Heart left ventricle (tissue), 16 donors: ENCODE measurements at regions not wholly inside any gene's neighbourhood (a gene's known extent, or its start where the extent isn't known, plus 50 kb on each side); places are given as distances from the start of the nearest gene placed in this dataset.
A peak's percentile ranks its signal among the peaks of the same experiment; 100 is the strongest.

Source experiments
- ATAC-seq, 4 donors: fragments of 200-7000 bp; cut with Tn5 transposase; one replicate each; pipeline ENCODE4 v1.9.1; 2020 to 2022; ENCODE audit warnings: moderate library complexity in 4 of 4, mild to moderate bottlenecking in 3 of 4, moderate number of reproducible peaks in 1 of 4
- DNase-seq, 5 donors: peaks; one replicate each; pipeline ENCODE4 v3.0.0-alpha.2; 2020
- H3K27ac ChIP-seq, 12 donors: fragments of 200-600 bp; sonication (generic) in 4 of 12; one replicate each; pipeline versions ENCODE4 v1.5.0 to v1.8.0; 2016 to 2022; ENCODE audit warnings: mild to moderate bottlenecking in 2 of 12
- H3K27me3 ChIP-seq, 9 donors: fragments of 200-600 bp; sonication (generic) in 2 of 9; one replicate each; pipeline versions ENCODE4 v1.5.1 to v1.8.0; 2016 to 2022; ENCODE audit warnings: mild to moderate bottlenecking in 3 of 9
- H3K36me3 ChIP-seq, 9 donors: fragments of 200-600 bp; sonication (generic) in 2 of 9; one replicate each; pipeline versions ENCODE4 v1.5.0 to v1.8.0; 2018 to 2022; ENCODE audit warnings: mild to moderate bottlenecking in 2 of 9
- H3K4me1 ChIP-seq, 12 donors: fragments of 200-600 bp; sonication (generic) in 4 of 12; one replicate each; pipeline versions ENCODE4 v1.5.0 to v1.8.0; 2016 to 2022; ENCODE audit warnings: mild to moderate bottlenecking in 3 of 12
- H3K4me3 ChIP-seq, 12 donors: fragments of 200-600 bp; sonication (generic) in 4 of 12; one replicate each; pipeline versions ENCODE4 v1.5.0 to v1.8.0; 2017 to 2022; ENCODE audit warnings: mild to moderate bottlenecking in 9 of 12, moderate library complexity in 4 of 12
- H3K9me3 ChIP-seq, 12 donors: fragments of 200-600 bp; sonication (generic) in 4 of 12; one replicate each; pipeline versions ENCODE4 v1.5.0 to v1.8.0; 2016 to 2022; ENCODE audit warnings: mild to moderate bottlenecking in 1 of 12
- CTCF ChIP-seq, 12 donors: fragments of 200-600 bp; sonication (generic) in 4 of 12; IDR thresholded peaks; one replicate each; pipeline versions ENCODE4 v1.5.0 to v1.8.0; 2018 to 2022; ENCODE audit warnings: antibody characterized with exemption in 12 of 12, mild to moderate bottlenecking in 5 of 12
- POLR2A ChIP-seq, 2 donors: fragments of 450-650 bp; IDR thresholded peaks; one replicate each; pipeline ENCODE4 v1.6.1; 2017; ENCODE audit warnings: antibody characterized with exemption in 2 of 2, mild to moderate bottlenecking in 2 of 2, moderate library complexity in 2 of 2
- WGBS, 4 donors: extraction: QIAGEN DNeasy Blood & Tissue Kit in 2 of 4; methylation state at CpG; one replicate each; pipeline versions ENCODE4 v1.1.5 to v1.1.7; 2013 to 2018; 5-methylcytosine and 5-hydroxymethylcytosine counted together
- intact Hi-C, 10 donors: fragments of 100-400 bp; cut with DNase I; formaldehyde crosslinking; loops; one replicate each; pipeline versions ENCODE4 v1.11.1 to v1.14.2; 2022
- donor health status: ischemic (EF 13 %, LVEDD 7.1; RV severe dilation, severe dysfunction).
- donor health status: healthy with polysubstance abuse.
- donor health status: DM: no; HTN: yes; CAD: no.
- donor health status: DM: no; HTN: no; CAD: no.
- donor health status: ischemic (EF 25% LVEDD 6.9; RV normal size, moderate dysfunction).
- donor health status: ischemic (EF 25% LVEDD 5.7; RV mildly dilated, moderate dysfunction).
- donor health status: healthy.
- donor health status: DM: yes; HTN: yes; CAD: no.
- donor health status: ischemic (EF 35%, LVEDD 5.7; RV mildly dilated, moderate dysfunction).
- donor health status: nonischemic (EF 11% LVEDD 7.7; RV severe dilation, severe dysfunction).
- donor health status: DM: yes; HTN: yes; CAD: no.
- donor health status: PGD.
- donor health status: ischemic (EF 29% LVEDD 5.4; RV normal size, mild dysfunction).
- donor health status: nonischemic (EF 23%, LVEDD 6.1; RV moderate dilation, normal function).

- H3K4me3 ChIP-seq = no peak overlapping the region
- H3K9me3 ChIP-seq = no peaks in the 10 kb centered on the region
- TF ChIP-seq POLR2A (IDR thresholded peaks at IDR 0.05) (no peak), CTCF (IDR thresholded peaks at IDR 0.05) (peak in 6 of 12 donors; percentile 18 to 36 (median 27))
- intact Hi-C loops = loop anchor here in 3 of 10 donors (2.0 to 5.0 kb wide), 3 partner anchors 40 to 210 kb away; no protein-coding TSS in a partner anchor
- no peak for DNase-seq
- ATAC-seq = peak in 1 of 4 donors; percentile 6
- WGBS, 4 donors = 61 to 72% (median 71%) methylated on average over 16 to 17 of the region's 17 CpGs
- peaks cover 0 to 26% (median 8%) of the 10 kb centered on the region in 12 donors for H3K4me1 ChIP-seq
- peaks cover 0 to 17% (median 0%) of the 10 kb centered on the region in 9 donors for H3K27me3 ChIP-seq
- H3K36me3 ChIP-seq = no peaks in the 10 kb centered on the region
- peak overlapping the region in 9 of 12 donors; percentile 17 to 69 (median 54) for H3K27ac ChIP-seq
Observed at GRCh38 chrX:39477031-39477761, 620.6 kb downstream of the BCOR start.

GRCh38 chrX:39477762-39478120 lies 620.0 kb downstream of the BCOR start:
- intact Hi-C loops = loop anchor here in 3 of 10 donors (2.0 to 5.0 kb wide), 3 partner anchors 40 to 210 kb away; no protein-coding TSS in a partner anchor

GRCh38 chrX:39479856-39480255 lies 617.9 kb downstream of the BCOR start:
- intact Hi-C loops = loop anchor here in 4 of 10 donors (5.0 kb wide), 2 partner anchors 37 to 207 kb away; no protein-coding TSS in a partner anchor
- H3K27me3 ChIP-seq = peaks cover 0 to 17% (median 0%) of the 10 kb centered on the region in 9 donors
- no peak overlapping the region for H3K27ac ChIP-seq
- ATAC-seq = no peak
- TF ChIP-seq POLR2A (IDR thresholded peaks at IDR 0.05) = no peak
- 68 to 98% (median 84%) methylated on average over 4 of the region's 4 CpGs for whole genome bisulfite sequencing, 4 donors
- peaks cover 0 to 25% (median 8%) of the 10 kb centered on the region in 12 donors for H3K4me1 ChIP-seq
- no peaks in the 10 kb centered on the region for H3K36me3 ChIP-seq
- DNase-seq = no peak
- no peak overlapping the region for H3K4me3 ChIP-seq
- no peaks in the 10 kb centered on the region for H3K9me3 ChIP-seq

More at GRCh38 chrX:39477762-39478120, 620.0 kb downstream of the BCOR start:
- ATAC-seq (peak; percentile 69 to 88 (median 78)), DNase-seq (peak; percentile 66 to 86 (median 73))
- Histone ChIP-seq H3K36me3 (no peaks in the 10 kb centered on the region), H3K4me1 (peaks cover 0 to 26% (median 8%) of the 10 kb centered on the region in 12 donors), H3K27ac (peak overlapping the region in 8 of 12 donors; percentile 39 to 69 (median 54)), H3K4me3 (no peak overlapping the region), H3K9me3 (no peaks in the 10 kb centered on the region), H3K27me3 (peaks cover 0 to 17% (median 0%) of the 10 kb centered on the region in 9 donors)
- 8 to 46% (median 27%) methylated on average over 11 to 15 of the region's 15 CpGs for WGBS, 4 donors
- no peak for TF ChIP-seq POLR2A (IDR thresholded peaks at IDR 0.05)

GRCh38 chrX:39480963-39481362 lies 616.8 kb downstream of the BCOR start:
- ATAC-seq (no peak), DNase-seq (no peak)
- H3K4me3 ChIP-seq = no peak overlapping the region
- intact Hi-C loops = loop anchor here in 1 of 10 donors (5.0 kb wide), 1 partner anchor 36 kb away; no protein-coding TSS in a partner anchor
- no peaks in the 10 kb centered on the region for H3K36me3 ChIP-seq
- WGBS, 4 donors = 33 to 50% (median 49%) methylated on average over 1 of the region's 1 CpG
- peaks cover 0 to 17% (median 0%) of the 10 kb centered on the region in 9 donors for H3K27me3 ChIP-seq
- TF ChIP-seq CTCF (IDR thresholded peaks at IDR 0.05) (no peak), POLR2A (IDR thresholded peaks at IDR 0.05) (no peak)
- no peak overlapping the region for H3K27ac ChIP-seq
- peaks cover 0 to 25% (median 8%) of the 10 kb centered on the region in 12 donors for H3K4me1 ChIP-seq
- no peaks in the 10 kb centered on the region for H3K9me3 ChIP-seq

- TF ChIP-seq CTCF (IDR thresholded peaks at IDR 0.05) (no peak), POLR2A (IDR thresholded peaks at IDR 0.05) (no peak)
- intact Hi-C loops = loop anchor here in 1 of 10 donors (5.0 kb wide), 1 partner anchor 36 kb away; no protein-coding TSS in a partner anchor
Observed at GRCh38 chrX:39481621-39482020, 616.1 kb downstream of the BCOR start.

More at GRCh38 chrX:39481621-39482020, 616.1 kb downstream of the BCOR start:
- 79 to 94% (median 86%) methylated on average over 4 of the region's 4 CpGs for WGBS, 4 donors
- H3K27ac ChIP-seq = no peak overlapping the region
- H3K4me3 ChIP-seq = no peak overlapping the region
- peaks cover 0 to 20% (median 8%) of the 10 kb centered on the region in 12 donors for H3K4me1 ChIP-seq
- no peaks in the 10 kb centered on the region for H3K36me3 ChIP-seq
- H3K27me3 ChIP-seq = peaks cover 0 to 20% (median 0%) of the 10 kb centered on the region in 9 donors
- no peaks in the 10 kb centered on the region for H3K9me3 ChIP-seq
- no peak for ATAC-seq
- DNase-seq = no peak
